ENCODE measurements at regions not wholly inside any gene's neighbourhood (a gene's known extent, or its start where the extent isn't known, plus 50 kb on each side); places are given as distances from the start of the nearest gene placed in this dataset.

DNA sequence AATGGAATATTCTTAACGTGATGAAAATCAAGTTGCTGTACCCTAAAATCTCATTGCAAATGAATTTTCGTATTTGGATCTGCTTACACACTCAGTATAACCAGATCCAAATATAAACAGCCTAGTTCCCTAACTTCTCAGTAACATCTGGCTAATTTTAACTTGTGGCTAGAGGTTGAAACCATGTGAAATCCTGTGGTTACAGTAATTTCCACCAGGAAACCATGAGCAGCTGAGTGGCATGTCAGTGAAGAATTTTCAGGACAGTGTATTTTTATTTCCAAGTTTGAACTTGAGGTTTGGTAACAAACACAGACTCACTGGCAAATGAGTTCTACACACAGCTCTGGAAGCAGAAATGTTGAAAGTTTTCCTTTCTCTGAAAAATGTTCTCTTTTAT, 754.1 kb downstream of the NR2F2 start:
- H3K36me3 ChIP-seq (ENCODE audit: control insufficient read depth, insufficient read depth, low read length), result no peaks in the 10 kb centered on the region
- no peak overlapping the region for H3K4me3 ChIP-seq (ENCODE audit: low read depth, low read length)
- H3K4me1 ChIP-seq (ENCODE audit: control insufficient read depth, insufficient read depth, low read length), result no peaks in the 10 kb centered on the region
- H3K9ac ChIP-seq (ENCODE audit: low read length), result no peak overlapping the region
- H3K27me3 ChIP-seq (ENCODE audit: control insufficient read depth, insufficient read depth, low read length), result no peaks in the 10 kb centered on the region
- no peaks in the 10 kb centered on the region for H3K9me3 ChIP-seq (ENCODE audit: control insufficient read depth, insufficient read depth, low read depth, low read length)
- H3K27ac ChIP-seq (ENCODE audit: low read depth, low read length), result no peak overlapping the region

DNA sequence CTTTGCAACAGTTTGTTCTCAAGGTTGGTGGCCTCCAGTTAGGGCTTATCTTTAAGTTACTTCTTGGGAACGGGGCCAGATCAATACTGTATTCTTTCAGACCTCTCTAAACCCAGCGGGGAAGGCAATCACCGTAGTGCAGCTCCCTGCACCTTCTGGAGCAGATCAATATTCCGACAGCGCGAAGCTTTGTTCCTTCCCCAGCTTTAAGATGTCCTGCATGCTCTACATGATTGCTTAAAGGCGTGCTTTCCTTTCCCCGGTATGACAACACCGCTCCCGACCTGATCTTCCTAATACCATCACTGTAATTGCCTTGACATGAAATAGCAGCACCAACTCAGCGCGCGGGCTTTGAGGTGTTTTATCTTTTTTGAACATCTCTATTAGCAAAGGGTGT, 755.2 kb downstream of the NR2F2 start:
- Histone ChIP-seq H3K27ac (ENCODE audit: low read depth, low read length) (no peak overlapping the region), H3K4me1 (ENCODE audit: control insufficient read depth, insufficient read depth, low read length) (no peaks in the 10 kb centered on the region), H3K9ac (ENCODE audit: low read length) (no peak overlapping the region), H3K9me3 (ENCODE audit: control insufficient read depth, insufficient read depth, low read depth, low read length) (no peaks in the 10 kb centered on the region), H3K36me3 (ENCODE audit: control insufficient read depth, insufficient read depth, low read length) (no peaks in the 10 kb centered on the region), H3K4me3 (ENCODE audit: low read depth, low read length) (no peak overlapping the region), H3K27me3 (ENCODE audit: control insufficient read depth, insufficient read depth, low read length) (no peaks in the 10 kb centered on the region)

DNA sequence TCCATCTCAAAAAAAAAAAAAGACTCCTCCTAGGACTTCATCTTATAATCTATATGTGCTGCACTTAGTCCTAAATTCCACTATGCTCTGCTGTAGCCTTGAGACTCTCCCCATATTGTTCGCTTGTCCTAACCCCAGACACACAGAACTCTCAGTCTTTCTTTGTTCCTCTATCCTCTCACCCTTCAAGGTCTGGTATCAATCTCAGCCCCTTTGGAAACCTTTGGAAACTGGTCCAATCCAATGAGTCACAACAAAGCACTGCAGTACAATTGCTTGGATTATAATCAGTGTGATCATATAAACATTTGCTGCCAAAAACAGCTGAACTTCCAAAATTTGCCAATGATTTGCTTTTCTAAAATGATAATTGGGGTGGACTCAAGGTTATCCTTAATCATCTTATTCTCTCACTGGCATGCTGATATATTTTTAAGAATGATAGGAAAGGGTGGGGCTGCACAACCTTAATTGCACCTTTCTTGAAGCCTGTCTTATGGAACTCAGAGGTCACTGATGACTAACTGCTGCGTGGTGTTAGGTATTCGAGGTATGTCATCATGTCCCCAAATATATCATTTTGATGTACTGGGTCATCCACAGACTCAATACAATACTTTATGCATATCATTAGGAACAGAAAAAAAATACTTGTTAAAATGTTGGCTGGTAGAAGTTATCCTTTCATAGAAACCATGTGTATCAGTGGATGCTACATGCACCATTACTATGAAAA, 756.7 kb downstream of the NR2F2 start:
- Histone ChIP-seq H3K36me3 (ENCODE audit: control insufficient read depth, insufficient read depth, low read length) (no peaks in the 10 kb centered on the region), H3K27ac (ENCODE audit: low read depth, low read length) (no peak overlapping the region), H3K4me3 (ENCODE audit: low read depth, low read length) (no peak overlapping the region), H3K9me3 (ENCODE audit: control insufficient read depth, insufficient read depth, low read depth, low read length) (no peaks in the 10 kb centered on the region), H3K4me1 (ENCODE audit: control insufficient read depth, insufficient read depth, low read length) (no peaks in the 10 kb centered on the region), H3K9ac (ENCODE audit: low read length) (no peak overlapping the region), H3K27me3 (ENCODE audit: control insufficient read depth, insufficient read depth, low read length) (no peaks in the 10 kb centered on the region)

DNA sequence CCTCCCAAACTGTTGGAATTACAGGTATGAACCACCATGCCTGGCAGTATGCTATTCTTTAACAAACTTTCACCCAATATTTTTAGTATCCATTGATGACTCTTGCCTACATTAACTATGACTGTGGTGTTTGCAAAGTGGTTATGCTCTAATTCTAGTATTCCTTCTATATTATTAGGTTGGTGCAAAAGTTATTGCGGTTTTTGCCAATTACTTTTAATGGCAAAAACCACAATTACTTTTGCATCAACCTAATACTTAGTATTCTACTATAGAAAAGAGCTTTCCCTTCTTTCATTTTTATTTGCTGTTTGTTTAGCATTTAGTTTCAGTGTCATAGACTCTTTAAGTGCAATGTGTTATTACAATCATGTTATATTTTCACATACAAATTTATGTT, 760.6 kb downstream of the NR2F2 start:
- Histone ChIP-seq H3K9ac (ENCODE audit: low read length) (no peak overlapping the region), H3K27me3 (ENCODE audit: control insufficient read depth, insufficient read depth, low read length) (no peaks in the 10 kb centered on the region), H3K36me3 (ENCODE audit: control insufficient read depth, insufficient read depth, low read length) (no peaks in the 10 kb centered on the region), H3K4me1 (ENCODE audit: control insufficient read depth, insufficient read depth, low read length) (no peaks in the 10 kb centered on the region), H3K9me3 (ENCODE audit: control insufficient read depth, insufficient read depth, low read depth, low read length) (no peaks in the 10 kb centered on the region), H3K27ac (ENCODE audit: low read depth, low read length) (no peak overlapping the region), H3K4me3 (ENCODE audit: low read depth, low read length) (no peak overlapping the region)

GRCh38 chr15:97092656-97093055, 762.2 kb downstream of the NR2F2 start:
- Histone ChIP-seq H3K4me1 (ENCODE audit: control insufficient read depth, insufficient read depth, low read length) (no peaks in the 10 kb centered on the region), H3K27me3 (ENCODE audit: control insufficient read depth, insufficient read depth, low read length) (no peaks in the 10 kb centered on the region), H3K27ac (ENCODE audit: low read depth, low read length) (no peak overlapping the region), H3K4me3 (ENCODE audit: low read depth, low read length) (no peak overlapping the region), H3K9me3 (ENCODE audit: control insufficient read depth, insufficient read depth, low read depth, low read length) (no peaks in the 10 kb centered on the region), H3K36me3 (ENCODE audit: control insufficient read depth, insufficient read depth, low read length) (no peaks in the 10 kb centered on the region), H3K9ac (ENCODE audit: low read length) (no peak overlapping the region)

DNA sequence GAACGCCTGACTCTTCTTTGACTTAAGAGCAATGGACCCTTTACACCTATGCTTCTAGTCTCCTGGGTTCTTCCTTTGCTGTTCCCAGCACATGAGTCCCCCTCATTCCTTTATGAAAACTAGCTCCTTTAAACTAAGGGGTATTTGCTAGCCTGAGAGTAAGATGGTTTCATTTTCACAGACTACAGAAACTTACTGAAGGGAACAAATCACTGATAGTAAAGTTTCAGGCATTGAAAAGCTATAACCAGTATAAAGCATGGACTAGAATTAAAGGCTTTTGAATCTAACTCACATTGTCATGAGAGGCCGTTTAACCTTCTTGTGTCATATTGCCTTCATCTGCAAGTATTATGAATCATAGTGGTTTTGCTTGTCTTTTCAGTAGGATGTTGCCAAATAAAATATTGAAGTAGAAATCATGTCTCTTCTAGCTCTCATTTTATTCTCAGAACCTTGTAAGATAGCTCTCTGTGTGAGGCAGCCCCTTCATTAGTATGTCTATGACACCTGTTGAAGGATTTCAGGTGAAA, 765.9 kb downstream of the NR2F2 start:
- Histone ChIP-seq H3K4me3 (ENCODE audit: low read depth, low read length) (no peak overlapping the region), H3K9me3 (ENCODE audit: control insufficient read depth, insufficient read depth, low read depth, low read length) (no peaks in the 10 kb centered on the region), H3K27ac (ENCODE audit: low read depth, low read length) (no peak overlapping the region), H3K4me1 (ENCODE audit: control insufficient read depth, insufficient read depth, low read length) (no peaks in the 10 kb centered on the region), H3K9ac (ENCODE audit: low read length) (no peak overlapping the region), H3K36me3 (ENCODE audit: control insufficient read depth, insufficient read depth, low read length) (no peaks in the 10 kb centered on the region), H3K27me3 (ENCODE audit: control insufficient read depth, insufficient read depth, low read length) (no peaks in the 10 kb centered on the region)

GRCh38 chr15:97099040-97099439, 768.5 kb downstream of the NR2F2 start:
- H3K9ac ChIP-seq (ENCODE audit: low read length), result no peak overlapping the region
- H3K27ac ChIP-seq (ENCODE audit: low read depth, low read length), result no peak overlapping the region
- no peaks in the 10 kb centered on the region for H3K27me3 ChIP-seq (ENCODE audit: control insufficient read depth, insufficient read depth, low read length)
- H3K36me3 ChIP-seq (ENCODE audit: control insufficient read depth, insufficient read depth, low read length), result no peaks in the 10 kb centered on the region
- no peak overlapping the region for H3K4me3 ChIP-seq (ENCODE audit: low read depth, low read length)
- no peaks in the 10 kb centered on the region for H3K9me3 ChIP-seq (ENCODE audit: control insufficient read depth, insufficient read depth, low read depth, low read length)
- no peaks in the 10 kb centered on the region for H3K4me1 ChIP-seq (ENCODE audit: control insufficient read depth, insufficient read depth, low read length)

- Histone ChIP-seq H3K9ac (ENCODE audit: low read length) (no peak overlapping the region), H3K4me1 (ENCODE audit: control insufficient read depth, insufficient read depth, low read length) (no peaks in the 10 kb centered on the region), H3K4me3 (ENCODE audit: low read depth, low read length) (no peak overlapping the region), H3K9me3 (ENCODE audit: control insufficient read depth, insufficient read depth, low read depth, low read length) (no peaks in the 10 kb centered on the region), H3K27ac (ENCODE audit: low read depth, low read length) (no peak overlapping the region), H3K27me3 (ENCODE audit: control insufficient read depth, insufficient read depth, low read length) (no peaks in the 10 kb centered on the region), H3K36me3 (ENCODE audit: control insufficient read depth, insufficient read depth, low read length) (no peaks in the 10 kb centered on the region)
Measured at GRCh38 chr15:97101572-97101971, 771.1 kb downstream of the NR2F2 start.

DNA sequence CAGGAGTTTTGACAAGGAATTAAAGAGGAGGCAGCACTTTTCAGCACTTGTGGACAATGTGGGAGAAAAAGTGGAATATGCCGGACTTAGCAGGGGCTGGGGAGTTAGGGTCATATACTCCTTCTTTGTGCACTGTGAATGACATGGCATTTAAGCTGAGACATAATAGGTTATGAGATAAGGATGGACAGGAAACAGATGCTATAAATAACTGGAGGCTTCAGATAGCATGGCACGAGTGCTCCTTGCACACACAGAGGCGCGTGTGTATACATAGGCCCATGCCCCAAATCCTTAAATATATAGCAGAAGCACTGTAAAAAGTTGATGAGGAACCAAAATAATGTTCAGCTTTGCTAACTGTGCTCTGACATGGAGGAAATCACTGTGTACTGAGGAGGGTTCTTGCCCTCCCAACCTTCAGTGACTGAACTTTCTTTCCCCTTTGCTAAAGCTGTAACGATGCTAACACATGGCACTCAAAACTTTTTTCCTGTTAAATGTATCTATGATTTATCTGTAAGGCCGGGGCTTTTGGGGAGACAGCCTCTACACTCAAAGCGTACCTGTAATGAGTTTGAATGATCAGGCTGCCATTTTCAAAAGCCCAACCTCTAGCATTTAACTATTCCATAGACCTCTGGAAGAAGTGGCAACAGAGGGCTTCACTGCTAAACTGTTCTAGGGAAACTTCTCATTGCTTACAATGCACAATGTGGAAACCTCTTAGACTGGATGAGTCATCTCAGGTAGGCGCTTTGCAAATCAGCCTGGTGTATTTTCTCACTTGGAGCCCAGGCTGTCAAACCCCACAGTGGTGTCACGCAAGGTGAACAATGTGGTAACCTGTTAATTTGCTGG, 784.6 kb downstream of the NR2F2 start:
- Histone ChIP-seq H3K36me3 (ENCODE audit: control insufficient read depth, insufficient read depth, low read length) (no peaks in the 10 kb centered on the region), H3K27me3 (ENCODE audit: control insufficient read depth, insufficient read depth, low read length) (no peaks in the 10 kb centered on the region), H3K27ac (ENCODE audit: low read depth, low read length) (no peak overlapping the region), H3K4me3 (ENCODE audit: low read depth, low read length) (no peak overlapping the region), H3K9ac (ENCODE audit: low read length) (no peak overlapping the region), H3K9me3 (ENCODE audit: control insufficient read depth, insufficient read depth, low read depth, low read length) (no peaks in the 10 kb centered on the region), H3K4me1 (ENCODE audit: control insufficient read depth, insufficient read depth, low read length) (0 out of 2 replicates have a peak, but pooled peaks cover 6% of the 10 kb centered on the region)

DNA sequence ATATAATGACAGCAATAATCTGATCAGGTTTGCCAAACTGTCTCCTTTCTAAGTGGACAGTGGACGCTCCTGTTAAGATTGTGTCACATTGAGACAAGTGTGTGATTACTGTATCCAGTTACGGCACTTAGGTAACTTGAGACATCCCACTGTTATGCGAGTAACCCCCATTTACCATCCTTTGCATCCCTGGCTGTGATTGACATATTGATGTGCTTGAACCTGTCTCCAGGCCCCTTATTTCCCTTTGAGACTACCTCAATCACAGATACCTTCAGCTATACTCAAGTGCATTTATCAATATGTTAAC, 785.2 kb downstream of the NR2F2 start:
- Histone ChIP-seq H3K27me3 (ENCODE audit: control insufficient read depth, insufficient read depth, low read length) (no peaks in the 10 kb centered on the region), H3K27ac (ENCODE audit: low read depth, low read length) (no peak overlapping the region), H3K9me3 (ENCODE audit: control insufficient read depth, insufficient read depth, low read depth, low read length) (no peaks in the 10 kb centered on the region), H3K9ac (ENCODE audit: low read length) (no peak overlapping the region), H3K4me3 (ENCODE audit: low read depth, low read length) (no peak overlapping the region), H3K4me1 (ENCODE audit: control insufficient read depth, insufficient read depth, low read length) (0 out of 2 replicates have a peak, but pooled peaks cover 6% of the 10 kb centered on the region), H3K36me3 (ENCODE audit: control insufficient read depth, insufficient read depth, low read length) (no peaks in the 10 kb centered on the region)

- H3K36me3 ChIP-seq (ENCODE audit: control insufficient read depth, insufficient read depth, low read length), result no peaks in the 10 kb centered on the region
- no peak overlapping the region for H3K9ac ChIP-seq (ENCODE audit: low read length)
- H3K4me1 ChIP-seq (ENCODE audit: control insufficient read depth, insufficient read depth, low read length), result no peaks in the 10 kb centered on the region
- H3K27ac ChIP-seq (ENCODE audit: low read depth, low read length), result no peak overlapping the region
- no peaks in the 10 kb centered on the region for H3K27me3 ChIP-seq (ENCODE audit: control insufficient read depth, insufficient read depth, low read length)
- H3K4me3 ChIP-seq (ENCODE audit: low read depth, low read length), result no peak overlapping the region
- H3K9me3 ChIP-seq (ENCODE audit: control insufficient read depth, insufficient read depth, low read depth, low read length), result no peaks in the 10 kb centered on the region
Measured at GRCh38 chr15:97124790-97125189, 794.3 kb downstream of the NR2F2 start.
